ENCODE measurements at regions not wholly inside any gene's neighbourhood (a gene's known extent, or its start where the extent isn't known, plus 50 kb on each side); places are given as distances from the start of the nearest gene placed in this dataset.

- TF ChIP-seq ZNF256 (CRISPR knock-in tag; conservative IDR thresholded peaks at IDR 0.05) (no peak), RBM39 (IDR thresholded peaks at IDR 0.05; ENCODE audit: low read depth, low read length, poor library complexity, severe bottlenecking) (no peak), ZNF672 (CRISPR knock-in tag; IDR thresholded peaks at IDR 0.05) (no peak), ZSCAN5A (CRISPR knock-in tag; IDR thresholded peaks at IDR 0.05; ENCODE audit: borderline replicate concordance) (no peak), HNRNPL (IDR thresholded peaks at IDR 0.05; ENCODE audit: low read depth, low read length) (no peak), NR1H2 (CRISPR knock-in tag; IDR thresholded peaks at IDR 0.05; ENCODE audit: borderline replicate concordance, low read depth) (no peak), YEATS4 (CRISPR knock-in tag; IDR thresholded peaks at IDR 0.05; ENCODE audit: borderline replicate concordance) (no peak), POLR2A (IDR thresholded peaks at IDR 0.05; ENCODE audit: insufficient read depth in 1 of 2, low read depth in 2 of 2, low read length in 2 of 2) (no peak), NFAT5 (CRISPR knock-in tag; IDR thresholded peaks at IDR 0.05) (no peak), ZBTB26 (CRISPR knock-in tag; IDR thresholded peaks at IDR 0.05; ENCODE audit: borderline replicate concordance) (no peak), MYPOP (CRISPR knock-in tag; IDR thresholded peaks at IDR 0.05) (no peak), ZNF496 (CRISPR knock-in tag; IDR thresholded peaks at IDR 0.05; ENCODE audit: insufficient replicate concordance) (no peak), ZXDC (CRISPR knock-in tag; IDR thresholded peaks at IDR 0.05) (no peak), TFE3 (CRISPR knock-in tag; IDR thresholded peaks at IDR 0.05) (no peak), ONECUT2 (CRISPR knock-in tag; IDR thresholded peaks at IDR 0.05) (peak; percentile 83), ZFX (CRISPR knock-in tag; IDR thresholded peaks at IDR 0.05; ENCODE audit: low read depth) (no peak), ZNF572 (CRISPR knock-in tag; IDR thresholded peaks at IDR 0.05) (no peak)
Observed at GRCh38 chr16:51243936-51244436, 92.9 kb upstream of the SALL1 start (continued).
